ENCODE measurements at regions not wholly inside any gene's neighbourhood (a gene's known extent, or its start where the extent isn't known, plus 50 kb on each side); places are given as distances from the start of the nearest gene placed in this dataset.

DNA sequence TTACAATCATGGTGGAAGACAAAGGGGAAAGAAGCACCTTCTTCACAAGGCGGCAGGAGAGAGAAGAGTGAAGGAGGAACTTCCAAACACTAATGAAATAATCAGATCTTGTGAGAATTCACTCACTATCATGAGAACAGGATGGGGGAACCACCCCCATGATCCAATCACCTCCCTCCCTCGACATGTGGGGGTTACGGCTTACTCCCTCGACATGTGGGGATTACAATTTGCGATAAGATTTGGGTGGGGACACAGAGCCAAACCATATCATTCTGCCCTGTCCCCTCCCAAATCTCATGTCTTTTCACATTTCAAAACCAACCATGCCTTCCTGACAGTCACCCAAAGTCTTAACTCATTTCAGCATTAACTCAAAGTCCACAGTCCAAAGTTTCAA lies 88.7 kb upstream of the PGRMC2 start:
- no peak for DNase-seq (ENCODE audit: extremely low spot score)
- TF ChIP-seq, protein P1, sequence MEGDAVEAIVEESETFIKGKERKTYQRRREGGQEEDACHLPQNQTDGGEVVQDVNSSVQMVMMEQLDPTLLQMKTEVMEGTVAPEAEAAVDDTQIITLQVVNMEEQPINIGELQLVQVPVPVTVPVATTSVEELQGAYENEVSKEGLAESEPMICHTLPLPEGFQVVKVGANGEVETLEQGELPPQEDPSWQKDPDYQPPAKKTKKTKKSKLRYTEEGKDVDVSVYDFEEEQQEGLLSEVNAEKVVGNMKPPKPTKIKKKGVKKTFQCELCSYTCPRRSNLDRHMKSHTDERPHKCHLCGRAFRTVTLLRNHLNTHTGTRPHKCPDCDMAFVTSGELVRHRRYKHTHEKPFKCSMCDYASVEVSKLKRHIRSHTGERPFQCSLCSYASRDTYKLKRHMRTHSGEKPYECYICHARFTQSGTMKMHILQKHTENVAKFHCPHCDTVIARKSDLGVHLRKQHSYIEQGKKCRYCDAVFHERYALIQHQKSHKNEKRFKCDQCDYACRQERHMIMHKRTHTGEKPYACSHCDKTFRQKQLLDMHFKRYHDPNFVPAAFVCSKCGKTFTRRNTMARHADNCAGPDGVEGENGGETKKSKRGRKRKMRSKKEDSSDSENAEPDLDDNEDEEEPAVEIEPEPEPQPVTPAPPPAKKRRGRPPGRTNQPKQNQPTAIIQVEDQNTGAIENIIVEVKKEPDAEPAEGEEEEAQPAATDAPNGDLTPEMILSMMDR (IDR thresholded peaks at IDR 0.05; ENCODE audit: control extremely low read depth, extremely low read depth, low read depth, missing control alignments): no peak
- CTCF ChIA-PET: interaction anchor here (1.4 kb wide), 1 partner anchor 12 kb away, joined by 5 read pairs; no protein-coding TSS in a partner anchor

DNA sequence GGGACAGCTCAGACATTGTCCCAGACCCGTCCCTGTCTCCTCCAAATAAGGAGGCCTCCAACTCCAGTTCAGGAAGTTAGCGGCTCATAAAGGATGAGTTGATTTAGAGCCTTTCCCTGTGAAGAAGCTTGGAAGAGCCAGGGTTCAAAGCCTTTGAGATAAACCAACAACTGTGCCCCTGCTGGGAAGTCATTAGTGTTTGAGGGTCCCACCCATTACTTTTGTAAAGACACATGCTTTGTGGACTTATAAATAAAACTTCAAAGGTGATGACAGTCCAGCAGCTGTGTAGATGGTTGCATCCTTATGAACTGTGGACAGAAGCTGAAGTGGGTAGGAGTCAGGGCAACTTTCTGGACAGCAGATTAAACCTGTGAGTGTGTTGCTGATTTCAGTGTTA lies 86.0 kb upstream of the PGRMC2 start:
- CTCF ChIA-PET: interaction anchor here (1.5 kb wide), 1 partner anchor 12 kb away, joined by 6 read pairs; no protein-coding TSS in a partner anchor
- POLR2A ChIA-PET: no interaction called here
- no peak for DNase-seq (ENCODE audit: extremely low spot score)
- TF ChIP-seq, protein P1 (IDR thresholded peaks at IDR 0.05; ENCODE audit: control extremely low read depth, extremely low read depth, low read depth, missing control alignments): no peak

More for the DNA sequence above, 88.7 kb upstream of the PGRMC2 start:
- POLR2A ChIA-PET: no interaction called here

DNA sequence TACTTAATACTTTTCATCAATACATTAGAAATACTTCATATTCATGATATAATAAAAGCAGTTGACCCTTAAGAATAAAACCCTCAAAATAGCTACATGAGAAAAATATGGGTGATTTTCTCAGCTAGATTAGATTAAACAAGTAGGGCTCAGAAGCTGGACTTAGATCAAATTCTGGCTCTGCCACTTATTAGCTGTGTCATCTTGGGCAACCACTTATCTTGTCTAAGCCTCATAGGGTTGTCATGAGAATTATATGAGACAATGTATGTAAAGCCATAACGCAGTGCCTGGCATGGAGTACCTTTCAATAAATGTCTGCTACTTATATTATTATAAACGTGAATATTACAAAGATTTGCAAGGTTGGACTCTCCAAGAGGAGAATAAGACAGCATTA lies 84.3 kb upstream of the PGRMC2 start:
- no peak for DNase-seq (ENCODE audit: extremely low spot score)
- POLR2A ChIA-PET: no interaction called here
- TF ChIP-seq, protein P1 (IDR thresholded peaks at IDR 0.05; ENCODE audit: control extremely low read depth, extremely low read depth, low read depth, missing control alignments): no peak
- CTCF ChIA-PET: no interaction called here

DNA sequence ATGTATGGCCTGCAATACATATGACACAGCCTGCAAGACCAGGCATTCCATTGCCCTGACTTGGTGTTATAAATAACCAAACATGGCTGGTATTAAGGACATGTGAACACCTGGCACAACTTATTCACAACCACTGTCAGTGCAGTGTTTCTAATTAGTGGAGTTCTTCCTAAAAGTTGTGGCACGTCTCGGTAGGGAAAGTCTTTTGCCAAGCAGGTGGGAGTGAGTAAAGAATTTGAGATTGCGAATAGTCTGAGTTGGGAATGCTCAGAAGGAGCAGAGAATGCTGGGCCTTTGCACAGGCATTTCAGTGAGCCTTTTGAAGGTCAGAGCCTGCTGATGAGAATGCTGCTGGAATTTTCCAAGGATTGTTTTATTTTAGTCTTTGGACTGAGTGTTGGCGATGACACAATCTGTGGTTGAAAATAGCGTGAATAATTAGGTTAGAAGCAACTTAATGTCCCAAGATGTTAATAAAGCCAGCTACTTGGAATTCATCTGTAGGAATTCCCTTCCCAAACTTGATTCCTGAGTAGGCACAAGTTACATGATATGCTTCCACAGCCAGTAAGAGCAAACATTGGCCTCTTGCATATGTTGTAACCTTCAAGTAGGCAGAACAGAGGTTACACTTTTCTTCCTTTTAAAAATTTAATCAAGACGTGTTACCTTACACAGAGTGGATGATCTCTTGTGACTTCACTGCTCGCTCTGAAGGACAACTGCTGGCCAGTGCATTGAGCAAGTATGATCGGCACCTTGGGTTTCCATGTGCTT lies 83.6 kb upstream of the PGRMC2 start:
- ChIA-PET CTCF (interaction anchor here (1.2 kb wide), 1 partner anchor 11 kb away, joined by 3 read pairs; no protein-coding TSS in a partner anchor), POLR2A (no interaction called here)
- TF ChIP-seq, protein P1 (IDR thresholded peaks at IDR 0.05; ENCODE audit: control extremely low read depth, extremely low read depth, low read depth, missing control alignments): no peak
- DNase-seq (ENCODE audit: extremely low spot score): no peak

DNA sequence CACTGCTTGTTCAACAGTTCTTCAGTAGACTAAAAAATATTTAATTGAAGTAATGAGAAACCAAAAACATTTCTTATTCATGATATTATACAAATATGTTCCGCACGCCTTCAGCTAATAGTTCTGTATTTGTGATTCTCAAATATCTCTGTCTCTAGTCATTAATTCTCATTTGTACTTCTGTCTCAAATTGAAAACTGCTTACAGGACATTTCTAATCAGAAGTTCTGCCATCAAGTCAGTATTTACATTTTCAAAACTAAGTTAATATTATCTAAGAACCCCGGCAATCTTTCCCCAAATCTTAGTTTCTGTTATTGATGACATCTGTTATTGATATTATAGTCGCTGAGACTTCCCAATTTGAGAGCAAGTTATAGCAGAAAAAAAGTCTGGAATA lies 78.6 kb upstream of the PGRMC2 start:
- TF ChIP-seq, protein P1 (IDR thresholded peaks at IDR 0.05; ENCODE audit: control extremely low read depth, extremely low read depth, low read depth, missing control alignments): no peak
- no peak for DNase-seq (ENCODE audit: extremely low spot score)
- ChIA-PET CTCF (no interaction called here), POLR2A (no interaction called here)

DNA sequence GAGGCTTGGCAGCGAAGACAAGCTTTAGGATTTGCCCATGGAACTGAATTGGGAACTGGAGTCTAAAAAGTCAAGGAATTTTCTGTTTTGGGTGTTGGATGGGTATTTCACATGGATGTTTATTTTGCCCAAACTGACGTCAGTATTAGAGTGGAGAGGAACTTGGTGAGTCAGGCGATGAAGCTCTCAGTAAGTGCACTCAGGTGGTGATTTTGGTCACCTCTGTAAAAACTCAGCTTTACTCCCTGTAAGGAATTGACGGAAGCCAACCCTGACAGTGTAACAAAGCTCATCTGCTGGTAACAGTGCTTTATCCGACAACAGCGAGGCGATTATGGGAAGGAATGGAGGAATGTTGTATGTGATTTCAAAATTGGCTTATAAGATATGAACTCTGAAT lies 77.0 kb upstream of the PGRMC2 start:
- no peak for DNase-seq (ENCODE audit: extremely low spot score)

More for the DNA sequence above, 77.0 kb upstream of the PGRMC2 start:
- POLR2A ChIA-PET: no interaction called here
- TF ChIP-seq, protein P1 (IDR thresholded peaks at IDR 0.05; ENCODE audit: control extremely low read depth, extremely low read depth, low read depth, missing control alignments): no peak
- CTCF ChIA-PET: interaction anchor here (1.0 to 1.2 kb wide), 2 partner anchors 12 to 21 kb away, joined by 3 to 5 read pairs; no protein-coding TSS in a partner anchor

Measured in GM10248 (cell line).